ENCODE measurements at regions not wholly inside any gene's neighbourhood (a gene's known extent, or its start where the extent isn't known, plus 50 kb on each side); places are given as distances from the start of the nearest gene placed in this dataset.

DNA sequence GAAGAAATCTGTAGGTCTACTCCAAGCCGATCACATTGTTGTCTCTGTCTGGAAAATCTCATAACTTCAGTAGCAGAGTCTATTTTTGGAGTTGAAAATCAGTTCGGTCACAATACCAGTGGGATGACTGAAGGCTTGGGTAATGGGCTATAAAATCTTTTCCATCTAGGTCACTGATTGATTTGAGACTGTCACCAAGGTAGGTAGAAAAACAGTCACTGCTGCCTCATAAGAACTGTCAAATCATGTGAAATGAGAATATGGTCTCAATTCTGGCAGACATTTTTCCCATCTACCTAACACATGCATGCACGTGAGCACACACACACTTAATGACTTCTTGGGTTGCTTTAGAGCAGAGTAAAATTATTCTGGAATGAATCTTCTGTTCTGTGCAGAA lies 1162.8 kb upstream of the CITED2 start:
- TF ChIP-seq CTCF (IDR thresholded peaks at IDR 0.05; ENCODE audit: low read length) (no peak), EZH2phosphoT487 (IDR thresholded peaks at IDR 0.05; ENCODE audit: low read length) (no peak)
